GM12891 (cell line): ENCODE measurements at regions not wholly inside any gene's neighbourhood (a gene's known extent, or its start where the extent isn't known, plus 50 kb on each side); places are given as distances from the start of the nearest gene placed in this dataset.

Experiments
- POLR2A ChIP-seq: IDR thresholded peaks from 2 replicates; pipeline ENCODE4 v1.6.1; 2011; ENCODE audit warnings: low read depth, low read length, control low read depth
- POLR2AphosphoS5 ChIP-seq: IDR thresholded peaks from 2 replicates; pipeline ENCODE4 v1.6.1; 2011; ENCODE audit warnings: low read depth, low read length, control low read depth
- POU2F2 ChIP-seq: IDR thresholded peaks from 2 replicates; pipeline ENCODE4 v1.6.1; 2011; ENCODE audit warnings: low read depth, mild to moderate bottlenecking, control low read depth, low read length, moderate library complexity
- TAF1 ChIP-seq: IDR thresholded peaks from 2 replicates; pipeline ENCODE4 v1.6.1; 2011; ENCODE audit warnings: low read depth, low read length, control low read depth

DNA sequence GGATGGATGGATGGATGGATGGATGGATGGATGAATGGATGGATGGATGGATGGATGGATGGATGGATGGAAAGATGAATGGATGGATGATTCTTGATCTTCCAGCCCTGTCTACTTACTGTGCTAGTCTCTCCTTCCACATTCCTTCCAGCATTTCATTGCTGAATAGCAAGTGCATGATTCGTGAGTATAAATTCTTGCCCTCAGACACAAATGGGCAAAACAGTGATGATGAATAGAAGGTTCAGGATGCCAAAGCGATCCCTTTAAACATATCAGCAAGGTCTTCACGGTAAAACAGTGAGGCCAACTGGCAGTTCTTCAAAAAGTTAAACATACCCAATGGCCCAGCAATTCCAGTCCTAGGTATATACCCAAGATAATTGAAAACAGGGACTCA is 400.2 kb downstream of the MN1 start:
- TF ChIP-seq TAF1 (no peak), POLR2A (no peak), POLR2AphosphoS5 (no peak), POU2F2 (no peak)
